Upper lobe of left lung (tissue), 6 donors: ENCODE measurements at regions not wholly inside any gene's neighbourhood (a gene's known extent, or its start where the extent isn't known, plus 50 kb on each side); places are given as distances from the start of the nearest gene placed in this dataset.

ENCODE experiments used
- ATAC-seq, 2 donors: fragments of 200-7000 bp; cut with Tn5 transposase; one replicate each; pipeline ENCODE4 v1.9.1; 2022; ENCODE audit warnings: mild to moderate bottlenecking in 2 of 2, moderate library complexity in 2 of 2; ENCODE audit not compliant: low FRiP score in 2 of 2
- DNase-seq, 2 donors: peaks; one replicate each; pipeline ENCODE4 v3.0.0-alpha.2; 2019 to 2020
- H3K27ac ChIP-seq, 4 donors: fragments of 200-600 bp; sonication (generic); one replicate each; pipeline ENCODE4 v1.5.1; 2016 to 2019
- H3K27me3 ChIP-seq, 4 donors: fragments of 200-600 bp; sonication (generic); one replicate each; pipeline ENCODE4 v1.5.1; 2017 to 2019
- H3K36me3 ChIP-seq, 4 donors: fragments of 200-600 bp; sonication (generic); one replicate each; pipeline ENCODE4 v1.5.1; 2016 to 2019
- H3K4me1 ChIP-seq, 4 donors: fragments of 200-600 bp; sonication (generic); one replicate each; pipeline ENCODE4 v1.5.1; 2018 to 2019
- H3K4me3 ChIP-seq, 4 donors: fragments of 200-600 bp; sonication (generic); one replicate each; pipeline ENCODE4 v1.5.1; 2017 to 2019; ENCODE audit warnings: mild to moderate bottlenecking in 2 of 4, moderate library complexity in 1 of 4
- H3K9me3 ChIP-seq, 4 donors: fragments of 200-600 bp; sonication (generic); one replicate each; pipeline ENCODE4 v1.5.1; 2018 to 2019
- EP300 ChIP-seq, 4 donors: sonication (generic); formaldehyde crosslinking; IDR thresholded peaks; one replicate each; pipeline ENCODE4 v1.5.1; 2017; ENCODE audit warnings: antibody characterized with exemption in 4 of 4, control low read depth in 2 of 4
- POLR2A ChIP-seq, 4 donors: fragments of 450-650 bp; IDR thresholded peaks; one replicate each; pipeline ENCODE4 v1.5.1; 2016 to 2017; ENCODE audit warnings: antibody characterized with exemption in 4 of 4, mild to moderate bottlenecking in 2 of 4
- POLR2AphosphoS5 ChIP-seq, 2 donors: sonication (generic); formaldehyde crosslinking; IDR thresholded peaks; one replicate each; pipeline ENCODE4 v1.5.1; 2017; ENCODE audit warnings: antibody characterized with exemption in 2 of 2
- WGBS, 2 donors: methylation state at CpG; one replicate each; pipeline ENCODE4 v1.1.5; 2017 to 2018; 5-methylcytosine and 5-hydroxymethylcytosine counted together
- TF ChIP-seq, protein P1 (sequence below), 6 experiments: fragments of 450-650 bp in 4 of 6; fragments of 200-600 bp in 2 of 6; sonication (generic) in 2 of 6; IDR thresholded peaks; one replicate each; pipeline ENCODE4 v1.5.1; 2016 to 2019; ENCODE audit warnings: antibody characterized with exemption in 6 of 6
- donor health status: DM: no; HTN: no; CAD: no; lungs with moderate emphysema.
- donor health status: DM: no; HTN: yes; CAD: no; lungs with severe emphysema.

DNA sequence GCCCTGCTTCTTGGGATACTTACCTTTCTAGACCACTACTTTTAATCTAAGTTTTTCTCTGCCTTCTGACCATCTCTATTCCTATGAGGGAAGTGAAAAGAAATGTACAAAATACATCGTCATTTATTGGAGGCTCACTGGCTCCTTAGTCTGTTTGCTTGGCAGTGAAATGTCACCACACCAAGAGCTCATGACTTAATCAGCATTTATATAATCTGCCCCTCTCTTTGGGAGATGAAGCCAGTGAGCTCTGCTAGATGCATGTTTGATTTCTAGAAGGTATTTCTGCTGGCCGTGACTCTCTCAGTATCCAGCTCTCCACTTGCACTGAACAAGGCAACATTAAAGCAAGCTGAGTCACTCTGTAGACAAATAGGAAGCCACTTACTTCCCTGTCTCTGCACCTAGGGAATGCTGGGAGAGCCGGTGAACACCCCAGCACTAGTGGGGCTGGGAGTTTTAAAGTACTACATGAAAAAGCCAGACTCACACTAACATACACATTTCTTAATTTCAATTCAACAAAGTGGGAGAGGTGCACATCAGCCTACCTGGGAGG lies 79.1 kb downstream of the MID1IP1 start:
- H3K27me3 ChIP-seq, result no peaks in the 10 kb centered on the region
- H3K4me3 ChIP-seq, result no peak overlapping the region
- H3K4me1 ChIP-seq, result no peaks in the 10 kb centered on the region
- TF ChIP-seq POLR2AphosphoS5 (IDR thresholded peaks at IDR 0.05), result no peak
- TF ChIP-seq POLR2A (IDR thresholded peaks at IDR 0.05), result peak in 1 of 4 donors; percentile 30
- peak in 1 of 2 donors; percentile 45 for DNase-seq
- WGBS, 2 donors, result 55 to 61% methylated on average over 3 of the region's 3 CpGs
- H3K9me3 ChIP-seq, result no peaks in the 10 kb centered on the region
- peak; percentile 47 to 75 for ATAC-seq
- H3K36me3 ChIP-seq, result no peaks in the 10 kb centered on the region
- peak overlapping the region in 3 of 4 donors; percentile 3 to 33 (median 21) for H3K27ac ChIP-seq

DNA sequence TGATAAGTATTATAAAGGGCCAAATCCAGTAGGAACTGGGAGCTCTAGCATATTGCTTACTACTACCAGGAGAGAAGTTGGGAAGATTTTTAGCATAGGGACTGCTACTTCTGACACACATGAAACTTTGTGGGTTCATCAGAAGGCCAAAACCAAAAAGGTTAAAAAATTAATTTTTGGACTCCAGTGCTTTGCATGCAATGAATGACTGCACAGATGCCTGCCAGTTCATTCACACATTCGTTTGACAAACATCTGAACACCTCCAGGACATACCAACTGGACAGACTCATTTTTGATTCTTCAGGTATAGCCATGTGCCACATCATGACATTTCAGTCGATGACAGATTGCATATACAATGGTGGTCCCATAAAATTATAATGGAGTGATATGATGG lies 79.8 kb downstream of the MID1IP1 start:
- Histone ChIP-seq H3K27me3 (no peaks in the 10 kb centered on the region), H3K4me1 (no peaks in the 10 kb centered on the region), H3K36me3 (no peaks in the 10 kb centered on the region), H3K27ac (no peak overlapping the region), H3K9me3 (no peaks in the 10 kb centered on the region), H3K4me3 (no peak overlapping the region)
- DNase-seq, result no peak
- ATAC-seq, result no peak
- TF ChIP-seq, protein P1, sequence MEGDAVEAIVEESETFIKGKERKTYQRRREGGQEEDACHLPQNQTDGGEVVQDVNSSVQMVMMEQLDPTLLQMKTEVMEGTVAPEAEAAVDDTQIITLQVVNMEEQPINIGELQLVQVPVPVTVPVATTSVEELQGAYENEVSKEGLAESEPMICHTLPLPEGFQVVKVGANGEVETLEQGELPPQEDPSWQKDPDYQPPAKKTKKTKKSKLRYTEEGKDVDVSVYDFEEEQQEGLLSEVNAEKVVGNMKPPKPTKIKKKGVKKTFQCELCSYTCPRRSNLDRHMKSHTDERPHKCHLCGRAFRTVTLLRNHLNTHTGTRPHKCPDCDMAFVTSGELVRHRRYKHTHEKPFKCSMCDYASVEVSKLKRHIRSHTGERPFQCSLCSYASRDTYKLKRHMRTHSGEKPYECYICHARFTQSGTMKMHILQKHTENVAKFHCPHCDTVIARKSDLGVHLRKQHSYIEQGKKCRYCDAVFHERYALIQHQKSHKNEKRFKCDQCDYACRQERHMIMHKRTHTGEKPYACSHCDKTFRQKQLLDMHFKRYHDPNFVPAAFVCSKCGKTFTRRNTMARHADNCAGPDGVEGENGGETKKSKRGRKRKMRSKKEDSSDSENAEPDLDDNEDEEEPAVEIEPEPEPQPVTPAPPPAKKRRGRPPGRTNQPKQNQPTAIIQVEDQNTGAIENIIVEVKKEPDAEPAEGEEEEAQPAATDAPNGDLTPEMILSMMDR (IDR thresholded peaks at IDR 0.05), result no peak
- TF ChIP-seq POLR2A (IDR thresholded peaks at IDR 0.05), result no peak
- no peak for TF ChIP-seq POLR2AphosphoS5 (IDR thresholded peaks at IDR 0.05)
- TF ChIP-seq EP300 (IDR thresholded peaks at IDR 0.05), result no peak
- WGBS, 2 donors, result 65 to 100% methylated on average over 2 of the region's 2 CpGs

DNA sequence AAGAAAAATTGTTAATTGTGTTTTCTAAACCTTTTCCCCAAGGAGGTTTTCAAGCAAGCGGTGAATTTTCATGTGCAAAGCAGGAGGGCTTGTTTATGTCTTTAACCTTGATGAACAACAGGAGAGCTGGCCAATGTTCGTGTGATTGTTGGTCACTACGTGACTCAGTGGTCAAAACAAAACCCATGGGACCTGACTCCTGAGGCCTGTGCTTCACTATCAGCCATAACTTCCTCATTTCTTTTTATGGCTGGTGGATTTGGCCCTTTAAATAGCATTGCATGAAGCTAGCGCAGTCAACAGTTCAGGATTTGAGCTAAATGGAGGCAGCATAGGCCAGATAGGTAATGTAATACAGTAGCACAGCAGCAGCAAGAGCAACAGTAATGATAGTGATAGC lies 80.5 kb downstream of the MID1IP1 start:
- Histone ChIP-seq H3K27me3 (no peaks in the 10 kb centered on the region), H3K4me1 (no peaks in the 10 kb centered on the region), H3K36me3 (no peaks in the 10 kb centered on the region), H3K9me3 (no peaks in the 10 kb centered on the region), H3K4me3 (no peak overlapping the region), H3K27ac (no peak overlapping the region)
- DNase-seq (no peak), ATAC-seq (no peak)
- TF ChIP-seq POLR2AphosphoS5 (IDR thresholded peaks at IDR 0.05) (no peak), POLR2A (IDR thresholded peaks at IDR 0.05) (no peak), EP300 (IDR thresholded peaks at IDR 0.05) (no peak)
- TF ChIP-seq, protein P1 (IDR thresholded peaks at IDR 0.05), result no peak
- 76 to 100% methylated on average over 2 to 4 of the region's 4 CpGs for WGBS, 2 donors

DNA sequence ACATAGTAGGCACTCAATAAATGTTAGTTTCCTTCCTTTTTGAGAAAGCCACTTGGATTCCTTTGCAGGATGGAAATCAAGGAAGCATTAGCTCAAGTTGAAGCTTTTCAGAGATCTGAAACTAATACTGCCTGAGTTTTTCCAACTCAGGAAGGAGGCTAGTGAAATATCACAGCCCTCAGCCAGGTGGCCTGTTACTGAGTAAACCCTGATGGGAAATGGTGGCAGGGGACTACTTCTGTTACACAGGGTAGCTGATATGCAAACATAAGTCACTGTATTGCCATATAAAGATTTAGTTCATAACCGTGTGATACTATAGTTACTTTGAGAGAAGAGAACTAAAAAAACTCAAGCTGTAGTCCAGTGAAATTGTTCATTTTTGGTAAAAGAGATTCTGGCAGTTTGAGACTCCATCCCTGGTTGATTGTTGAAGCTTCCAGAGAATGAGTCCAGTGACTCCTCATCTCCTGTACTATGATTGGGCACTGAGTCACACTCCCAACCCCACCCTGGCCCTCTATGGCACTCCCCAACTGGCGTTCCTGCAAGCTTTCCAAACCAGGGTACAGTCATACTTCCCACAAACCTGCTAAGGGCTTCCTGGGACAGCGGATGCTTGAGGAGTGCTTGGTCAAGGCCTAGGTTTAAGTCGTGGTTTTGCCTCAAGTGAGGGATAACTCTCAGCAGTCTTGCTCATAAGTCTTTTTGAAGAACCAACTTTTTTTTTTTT lies 81.8 kb downstream of the MID1IP1 start:
- Histone ChIP-seq H3K27me3 (no peaks in the 10 kb centered on the region), H3K36me3 (no peaks in the 10 kb centered on the region), H3K27ac (no peak overlapping the region), H3K4me3 (no peak overlapping the region), H3K9me3 (no peaks in the 10 kb centered on the region), H3K4me1 (no peaks in the 10 kb centered on the region)
- no peak for DNase-seq
- TF ChIP-seq POLR2A (IDR thresholded peaks at IDR 0.05) (no peak), EP300 (IDR thresholded peaks at IDR 0.05) (no peak), POLR2AphosphoS5 (IDR thresholded peaks at IDR 0.05) (no peak)
- TF ChIP-seq, protein P1 (IDR thresholded peaks at IDR 0.05), result no peak
- WGBS, 2 donors, result 61 to 86% methylated on average over 4 of the region's 4 CpGs
- no peak for ATAC-seq

DNA sequence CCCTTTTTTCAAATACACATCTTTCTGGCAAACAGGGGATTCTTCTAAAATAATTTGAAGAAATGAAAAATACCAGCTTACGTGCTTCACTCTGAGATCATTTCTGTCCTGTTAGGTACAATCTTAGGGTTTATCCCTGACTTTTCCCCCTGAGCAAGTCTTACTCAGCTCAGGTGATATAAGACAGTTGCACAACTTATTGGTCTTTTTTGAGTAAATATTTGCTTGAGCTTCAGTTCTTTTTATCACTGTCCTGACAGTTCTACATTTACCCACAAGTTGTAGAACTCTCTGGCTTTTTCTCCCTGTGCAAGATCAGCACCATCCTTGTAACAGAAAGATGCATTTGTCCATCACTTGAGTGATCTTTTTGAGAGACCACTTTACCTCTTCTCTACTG lies 84.9 kb downstream of the MID1IP1 start:
- H3K27ac ChIP-seq, result no peak overlapping the region
- TF ChIP-seq, protein P1 (IDR thresholded peaks at IDR 0.05), result no peak
- TF ChIP-seq POLR2AphosphoS5 (IDR thresholded peaks at IDR 0.05), result no peak
- no peak for TF ChIP-seq POLR2A (IDR thresholded peaks at IDR 0.05)
- no peak for TF ChIP-seq EP300 (IDR thresholded peaks at IDR 0.05)
- H3K36me3 ChIP-seq, result no peaks in the 10 kb centered on the region
- 88 to 100% methylated on average over 1 of the region's 1 CpG for WGBS, 2 donors
- no peaks in the 10 kb centered on the region for H3K4me1 ChIP-seq
- no peaks in the 10 kb centered on the region for H3K9me3 ChIP-seq
- no peaks in the 10 kb centered on the region for H3K27me3 ChIP-seq
- ATAC-seq (no peak), DNase-seq (no peak)
- H3K4me3 ChIP-seq, result no peak overlapping the region
